HFFc6 (cell line): ENCODE measurements at regions not wholly inside any gene's neighbourhood (a gene's known extent, or its start where the extent isn't known, plus 50 kb on each side); places are given as distances from the start of the nearest gene placed in this dataset.

Experiments used
- DNase-seq: peaks from one replicate; pipeline ENCODE4 v3.0.0-alpha.2; 2018
- H3K27ac Mint-ChIP-seq: 2 replicates; pipeline ENCODE4 v1.8.0; 2020; ENCODE audit warnings: mild to moderate bottlenecking, mixed read lengths
- H3K27me3 Mint-ChIP-seq: 2 replicates; pipeline ENCODE4 v1.8.0; 2021; ENCODE audit warnings: mild to moderate bottlenecking, moderate library complexity, mixed read lengths; ENCODE audit not compliant: insufficient read depth
- H3K36me3 Mint-ChIP-seq: 2 replicates; pipeline ENCODE4 v1.8.0; 2021; ENCODE audit warnings: low read depth, mixed read lengths
- H3K4me1 Mint-ChIP-seq: 2 replicates; pipeline ENCODE4 v1.8.0; 2020; ENCODE audit warnings: low read depth, mixed read lengths
- H3K4me3 Mint-ChIP-seq: 2 replicates; pipeline ENCODE4 v1.8.0; 2020; ENCODE audit warnings: mild to moderate bottlenecking, moderate library complexity, mixed read lengths
- H3K9me3 Mint-ChIP-seq: 2 replicates; pipeline ENCODE4 v1.8.0; 2020; ENCODE audit warnings: mild to moderate bottlenecking, mixed read lengths
- CTCF ChIP-seq: fragments of 200-600 bp; sonication (generic); IDR thresholded peaks from 2 replicates; pipeline ENCODE4 v1.5.0; 2021; ENCODE audit warnings: antibody characterized with exemption, mild to moderate bottlenecking

DNA sequence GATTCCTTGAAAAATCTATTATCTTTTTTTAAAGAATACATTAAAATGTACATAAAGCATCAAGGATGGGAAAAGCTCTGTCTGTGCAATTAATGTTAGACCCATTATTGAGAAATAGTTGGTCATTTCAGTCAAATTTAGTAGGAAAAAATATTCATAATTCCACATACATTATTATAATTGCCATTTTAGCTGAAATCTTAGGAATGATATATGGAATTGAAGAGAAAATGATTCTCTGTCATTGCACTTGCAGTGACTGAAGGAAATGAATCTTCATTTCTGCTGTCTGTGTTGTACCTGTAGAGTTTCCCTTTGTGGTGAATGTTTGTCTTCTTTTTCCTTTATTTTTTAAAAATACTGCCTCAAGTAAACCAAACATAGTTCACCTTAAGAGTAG lies 473.9 kb downstream of the C3orf38 start:
- Mint-ChIP-seq H3K9me3 (peaks cover 15% of the 10 kb centered on the region), H3K36me3 (no peaks in the 10 kb centered on the region), H3K4me3 (no peak overlapping the region), H3K27me3 (no peaks in the 10 kb centered on the region), H3K27ac (no peak overlapping the region), H3K4me1 (no peaks in the 10 kb centered on the region)
- TF ChIP-seq CTCF, result no peak
- DNase-seq, result no peak

DNA sequence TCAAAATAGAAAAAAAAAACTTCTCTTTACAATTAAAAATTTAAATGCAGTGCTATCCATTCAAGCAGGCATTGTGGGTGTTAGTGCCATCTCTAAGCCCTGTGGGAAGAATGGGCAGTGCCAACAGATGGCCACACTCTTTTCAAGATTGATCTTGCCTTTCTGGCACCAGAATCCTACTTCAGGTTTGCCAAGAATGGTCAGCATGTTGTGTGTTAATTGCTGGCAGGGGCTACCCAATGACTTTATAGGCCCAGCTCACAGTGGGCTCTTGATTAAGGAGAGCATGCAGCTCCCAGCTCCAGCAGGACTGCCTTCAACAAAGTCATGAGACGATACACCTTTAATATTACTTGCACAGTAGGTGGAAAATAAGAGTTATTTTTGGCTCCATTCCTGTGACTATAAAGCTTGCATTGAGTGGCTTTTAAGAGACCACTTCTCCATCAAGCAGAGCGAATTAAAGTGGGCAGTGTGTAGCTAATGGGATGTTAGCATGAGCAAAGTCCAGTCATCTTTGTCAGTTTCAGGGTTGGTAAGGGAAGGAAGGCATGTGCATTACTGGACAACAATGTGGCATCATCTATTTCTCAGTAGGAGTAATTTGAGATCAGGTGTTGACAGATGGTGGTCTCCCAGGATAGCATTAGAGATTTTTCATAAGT lies 476.8 kb downstream of the C3orf38 start:
- no peak for TF ChIP-seq CTCF
- Mint-ChIP-seq H3K27ac (no peak overlapping the region), H3K4me1 (no peaks in the 10 kb centered on the region), H3K4me3 (no peak overlapping the region), H3K9me3 (peaks cover 10% of the 10 kb centered on the region), H3K36me3 (no peaks in the 10 kb centered on the region), H3K27me3 (no peaks in the 10 kb centered on the region)
- DNase-seq, result no peak

GRCh38 chr3:88628901-88629300 lies 478.5 kb upstream of the EPHA3 start:
- H3K27ac Mint-ChIP-seq, result no peak overlapping the region
- no peak overlapping the region for H3K4me3 Mint-ChIP-seq
- no peaks in the 10 kb centered on the region; the same call in 1 of the 2 replicates for H3K27me3 Mint-ChIP-seq
- no peaks in the 10 kb centered on the region for H3K4me1 Mint-ChIP-seq
- DNase-seq, result no peak
- H3K9me3 Mint-ChIP-seq, result peaks cover 15% of the 10 kb centered on the region
- no peaks in the 10 kb centered on the region; the same call in 1 of the 2 replicates for H3K36me3 Mint-ChIP-seq
- TF ChIP-seq CTCF, result no peak

GRCh38 chr3:88632226-88632625 lies 475.2 kb upstream of the EPHA3 start:
- TF ChIP-seq CTCF, result no peak
- Mint-ChIP-seq H3K4me3 (no peak overlapping the region), H3K27me3 (no peaks in the 10 kb centered on the region; the same call in 1 of the 2 replicates), H3K27ac (no peak overlapping the region), H3K9me3 (peaks cover 20% of the 10 kb centered on the region), H3K36me3 (no peaks in the 10 kb centered on the region; the same call in 1 of the 2 replicates), H3K4me1 (no peaks in the 10 kb centered on the region)
- no peak for DNase-seq

GRCh38 chr3:88640581-88640980 lies 466.8 kb upstream of the EPHA3 start:
- Mint-ChIP-seq H3K4me1 (no peaks in the 10 kb centered on the region), H3K36me3 (no peaks in the 10 kb centered on the region), H3K27me3 (no peaks in the 10 kb centered on the region), H3K9me3 (peaks cover 31% of the 10 kb centered on the region), H3K27ac (no peak overlapping the region), H3K4me3 (no peak overlapping the region)
- TF ChIP-seq CTCF, result no peak
- DNase-seq, result no peak
